ENCODE measurements at regions not wholly inside any gene's neighbourhood (a gene's known extent, or its start where the extent isn't known, plus 50 kb on each side); places are given as distances from the start of the nearest gene placed in this dataset.
"Not testable (repeated sequence)": the region's sequence is repeated elsewhere in the genome, so short reads cannot be mapped to it uniquely, and the experiment has no call there.

DNA sequence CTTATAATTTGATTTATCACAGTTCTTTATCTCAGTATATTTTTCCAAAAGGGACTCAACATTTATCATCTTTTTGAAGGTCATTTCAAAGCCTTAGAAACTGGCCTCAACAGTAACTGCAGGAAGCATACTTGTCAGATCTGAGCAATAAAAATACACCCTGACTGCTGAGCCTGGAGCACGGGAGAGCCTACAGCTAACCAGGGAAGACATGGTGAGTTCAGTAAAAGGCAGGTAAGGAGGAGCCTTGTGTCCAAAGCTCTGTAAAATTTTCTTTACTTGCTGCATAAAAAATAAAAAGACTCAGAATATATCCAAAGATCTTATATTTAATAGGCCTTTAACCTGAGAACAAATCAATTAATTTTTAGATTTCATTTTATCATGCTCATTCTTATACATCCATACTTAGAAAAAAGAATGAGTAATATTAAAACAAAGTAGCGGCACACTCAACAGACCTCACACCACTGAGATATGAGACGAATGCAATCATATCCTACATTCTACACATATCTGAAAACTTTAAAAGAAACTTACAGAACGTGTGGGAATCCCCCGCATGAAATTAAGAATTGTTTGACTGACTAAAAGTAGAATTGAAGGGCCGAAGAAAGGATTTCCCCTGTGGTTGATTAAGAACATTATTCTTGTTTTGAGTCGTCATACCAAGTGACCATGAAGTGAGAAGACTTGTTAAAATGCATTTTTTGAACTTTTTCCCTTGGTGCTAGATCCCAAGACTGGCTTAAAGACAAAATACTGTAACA, 296.4 kb upstream of the MKLN1 start:
- Mint-ChIP-seq H3K36me3 (ENCODE audit: low read depth) (peaks cover 23% of the 10 kb centered on the region), H3K9me3 (peaks cover 7% of the 10 kb centered on the region), H3K27ac (peak overlapping the region; percentile 69), H3K4me1 (peaks cover 67% of the 10 kb centered on the region), H3K27me3 (no peaks in the 10 kb centered on the region), H3K4me3 (peak overlapping the region; percentile 35)
- POLR2A ChIA-PET = no interaction called here
- CTCF ChIA-PET = interaction anchor here (0.6 to 0.7 kb wide), 2 partner anchors 19 to 418 kb away, joined by 4 read pairs; no protein-coding TSS in a partner anchor
- no peak for DNase-seq

DNA sequence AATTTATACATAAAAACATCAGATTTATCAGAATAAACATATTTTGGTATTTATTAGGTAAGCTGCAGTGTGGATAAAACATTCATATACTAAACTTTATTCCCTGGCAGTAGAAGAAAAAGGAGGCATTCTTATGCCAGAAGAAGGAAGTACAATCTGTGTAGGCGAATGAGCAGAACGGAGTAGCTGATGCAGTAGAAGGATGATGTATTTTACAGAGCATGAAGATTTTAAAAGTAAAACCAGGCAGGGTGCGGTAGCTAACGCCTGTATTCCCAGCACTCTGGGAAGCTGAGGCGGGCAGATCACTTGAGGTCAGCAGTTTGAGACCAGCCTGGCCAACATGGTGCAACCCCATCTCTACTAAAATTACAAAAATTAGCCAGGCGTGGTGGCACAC, 294.9 kb upstream of the MKLN1 start:
- DNase-seq = no peak
- Mint-ChIP-seq H3K4me1 (peaks cover 57% of the 10 kb centered on the region), H3K9me3 (peaks cover 7% of the 10 kb centered on the region), H3K27ac (no peak overlapping the region), H3K27me3 (no peaks in the 10 kb centered on the region), H3K36me3 (ENCODE audit: low read depth) (peaks cover 23% of the 10 kb centered on the region), H3K4me3 (no peak overlapping the region)
- POLR2A ChIA-PET = no interaction called here
- CTCF ChIA-PET = interaction anchor here (0.8 to 2.0 kb wide), 3 partner anchors 13 to 136 kb away, joined by 3 to 6 read pairs (median 3); no protein-coding TSS in a partner anchor

DNA sequence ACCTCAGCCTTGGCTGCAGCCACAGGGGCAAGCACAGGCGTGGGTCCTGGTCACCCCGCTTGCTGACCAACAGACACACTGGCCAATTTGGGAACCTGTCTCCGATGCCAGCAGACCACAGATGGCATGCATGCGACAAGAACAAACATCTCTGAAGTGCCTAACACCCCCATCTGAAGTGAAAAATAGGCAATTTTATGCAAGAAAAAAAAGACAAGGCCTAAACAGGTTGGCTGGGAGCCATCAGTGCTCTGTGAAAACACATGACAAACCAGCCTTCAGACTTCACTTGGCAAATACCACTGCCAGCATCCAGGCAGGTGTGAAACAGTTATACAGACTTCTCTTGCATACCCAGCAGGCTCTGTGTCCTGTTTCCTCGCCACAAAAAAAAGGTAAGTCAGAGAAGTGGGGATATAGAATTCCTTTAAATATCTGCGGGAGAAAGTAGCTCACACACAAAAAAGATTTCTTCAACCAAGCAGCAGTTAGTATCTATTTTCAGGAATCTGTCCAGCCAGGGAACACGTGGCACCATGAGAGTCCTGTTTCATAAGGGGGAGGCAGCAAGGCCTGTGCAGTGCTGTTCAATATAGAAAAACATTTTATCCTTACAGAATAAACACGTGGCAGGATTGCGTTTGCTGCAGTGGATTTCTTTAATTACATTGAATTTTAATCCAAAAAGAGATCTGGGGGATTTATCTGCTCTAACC, 293.4 kb upstream of the MKLN1 start:
- DNase-seq = no peak
- ChIA-PET POLR2A (no interaction called here), CTCF (interaction anchor here (0.6 to 2.0 kb wide), 3 partner anchors 138 to 1935 kb away, joined by 3 to 6 read pairs (median 3); no protein-coding TSS in a partner anchor)
- peaks cover 1% of the 10 kb centered on the region for H3K9me3 Mint-ChIP-seq
- no peak overlapping the region for H3K4me3 Mint-ChIP-seq
- H3K27me3 Mint-ChIP-seq = no peaks in the 10 kb centered on the region
- no peak overlapping the region for H3K27ac Mint-ChIP-seq
- peaks cover 25% of the 10 kb centered on the region for H3K36me3 Mint-ChIP-seq (ENCODE audit: low read depth)
- H3K4me1 Mint-ChIP-seq = peaks cover 53% of the 10 kb centered on the region

DNA sequence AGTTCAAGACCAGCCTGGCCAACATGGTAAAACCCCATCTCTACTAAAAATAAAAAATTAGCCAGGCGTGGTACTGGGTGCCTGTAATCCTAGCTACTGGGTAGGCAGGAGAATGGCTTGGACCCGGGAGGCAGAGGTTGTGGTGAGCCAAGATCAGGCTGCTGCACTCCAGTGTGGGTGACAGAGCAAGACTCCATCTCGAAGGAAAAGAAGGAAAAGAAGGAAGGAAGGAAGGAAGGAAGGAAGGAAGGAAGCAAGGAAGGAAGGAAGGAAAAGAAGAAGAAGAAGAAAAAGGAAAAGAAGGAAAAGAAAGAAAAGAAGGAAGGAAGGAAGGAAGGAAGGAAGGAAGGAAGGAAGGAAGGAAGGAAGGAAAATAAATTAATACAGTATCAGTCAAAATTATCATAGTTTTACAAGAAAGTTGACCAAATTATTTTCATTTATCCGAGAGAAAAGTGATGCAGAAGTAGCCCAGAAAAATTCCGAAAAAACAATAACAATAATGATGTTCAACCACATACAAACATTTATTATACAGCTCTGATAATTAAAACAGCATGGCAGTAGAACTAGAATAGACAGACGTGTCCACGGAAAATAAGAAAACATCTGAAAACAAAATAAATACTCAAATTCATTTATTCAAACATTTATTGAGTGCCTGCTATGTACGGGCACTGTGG, 292.4 kb upstream of the MKLN1 start:
- H3K36me3 Mint-ChIP-seq (ENCODE audit: low read depth) = peaks cover 19% of the 10 kb centered on the region
- ChIA-PET POLR2A (interaction anchor here (0.6 kb wide), 1 partner anchor 14 kb away, joined by 3 read pairs; no protein-coding TSS in a partner anchor), CTCF (interaction anchor here (0.5 to 0.6 kb wide), 2 partner anchors 109 to 1936 kb away, joined by 3 read pairs; no protein-coding TSS in a partner anchor)
- H3K27me3 Mint-ChIP-seq = no peaks in the 10 kb centered on the region
- H3K4me3 Mint-ChIP-seq = no peak overlapping the region
- H3K27ac Mint-ChIP-seq = no peak overlapping the region
- no peak for DNase-seq
- peaks cover 51% of the 10 kb centered on the region for H3K4me1 Mint-ChIP-seq
- no peaks in the 10 kb centered on the region for H3K9me3 Mint-ChIP-seq

DNA sequence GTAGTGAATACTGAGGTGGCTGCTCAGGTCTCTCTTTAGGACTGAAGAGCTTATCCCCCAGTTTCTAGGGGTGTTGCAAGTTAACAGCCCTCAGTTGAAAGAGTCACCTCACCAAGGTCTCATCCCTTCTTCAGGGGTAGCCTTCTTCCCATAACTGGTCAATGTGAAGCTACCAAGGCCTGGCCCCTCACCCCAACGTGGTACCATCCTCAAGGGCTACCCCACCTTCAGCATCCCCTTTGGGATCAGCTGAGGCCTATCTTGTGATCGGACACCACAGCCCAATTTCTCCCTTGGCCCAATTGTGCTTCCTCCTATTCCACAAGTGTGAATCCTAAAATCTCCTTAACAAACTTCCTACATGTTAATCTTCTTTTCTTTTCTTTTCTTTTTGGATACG, 289.5 kb upstream of the MKLN1 start:
- Mint-ChIP-seq H3K36me3 (ENCODE audit: low read depth) (peaks cover 10% of the 10 kb centered on the region), H3K4me3 (no peak overlapping the region), H3K9me3 (no peaks in the 10 kb centered on the region), H3K27ac (no peak overlapping the region), H3K4me1 (peaks cover 44% of the 10 kb centered on the region), H3K27me3 (no peaks in the 10 kb centered on the region)
- no peak for DNase-seq
- ChIA-PET POLR2A (no interaction called here), CTCF (interaction anchor here (0.7 to 1.6 kb wide), 6 partner anchors 9 to 141 kb away, joined by 3 to 4 read pairs (median 3); no protein-coding TSS in a partner anchor)

DNA sequence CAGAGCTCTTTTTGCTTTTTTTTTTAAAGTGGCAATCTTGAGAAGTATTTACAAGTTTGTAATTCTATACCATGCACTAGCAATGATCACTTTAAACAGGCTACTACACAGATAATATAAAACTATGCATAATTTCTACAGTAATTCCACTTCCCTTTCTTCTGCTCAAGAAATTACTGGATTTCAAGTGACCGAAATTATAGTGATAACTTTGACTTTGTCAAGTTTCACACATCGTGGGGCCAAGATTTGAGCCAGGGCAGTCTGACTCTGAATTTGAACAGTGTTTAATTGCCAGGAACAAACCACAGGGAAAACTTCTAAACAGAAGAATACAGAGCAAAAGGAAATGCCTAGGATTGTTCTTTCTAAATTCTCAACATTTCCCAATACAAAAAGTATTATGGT, 288.3 kb upstream of the MKLN1 start:
- Mint-ChIP-seq H3K4me3 (no peak overlapping the region), H3K4me1 (peaks cover 38% of the 10 kb centered on the region), H3K27me3 (no peaks in the 10 kb centered on the region), H3K27ac (no peak overlapping the region), H3K36me3 (ENCODE audit: low read depth) (peaks cover 7% of the 10 kb centered on the region), H3K9me3 (no peaks in the 10 kb centered on the region)
- DNase-seq = no peak
- ChIA-PET POLR2A (no interaction called here), CTCF (interaction anchor here (0.9 to 1.9 kb wide), 14 partner anchors 10 to 143 kb away, joined by 3 to 13 read pairs (median 5); no protein-coding TSS in a partner anchor)

DNA sequence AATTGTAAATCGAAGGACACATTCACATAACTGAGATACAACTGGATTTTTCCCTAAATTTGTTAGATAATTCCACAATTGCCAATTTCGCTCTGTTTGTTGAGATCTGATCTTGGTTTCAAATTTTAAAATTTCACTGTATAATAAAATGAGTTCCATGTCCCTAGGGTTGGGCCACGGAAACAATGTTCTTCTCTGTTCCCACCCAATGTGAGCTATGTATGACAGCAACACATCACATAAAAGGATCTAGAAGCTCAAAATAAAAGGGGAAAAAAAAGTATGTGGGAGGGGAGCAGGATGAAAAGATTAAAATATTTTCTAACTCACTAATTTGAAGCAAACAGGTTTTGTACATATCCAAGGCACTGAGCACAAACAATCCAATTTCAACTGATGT, 287.8 kb upstream of the MKLN1 start:
- Mint-ChIP-seq H3K4me1 (peaks cover 35% of the 10 kb centered on the region), H3K9me3 (no peaks in the 10 kb centered on the region), H3K27ac (no peak overlapping the region), H3K4me3 (no peak overlapping the region), H3K36me3 (ENCODE audit: low read depth) (peaks cover 6% of the 10 kb centered on the region), H3K27me3 (no peaks in the 10 kb centered on the region)
- POLR2A ChIA-PET = interaction anchor here (0.6 kb wide), 1 partner anchor 93 kb away, joined by 5 read pairs; no protein-coding TSS in a partner anchor
- DNase-seq = no peak
- CTCF ChIA-PET = interaction anchor here (0.7 to 1.9 kb wide), 28 partner anchors 10 to 474 kb away, joined by 3 to 13 read pairs (median 5); no protein-coding TSS in a partner anchor

DNA sequence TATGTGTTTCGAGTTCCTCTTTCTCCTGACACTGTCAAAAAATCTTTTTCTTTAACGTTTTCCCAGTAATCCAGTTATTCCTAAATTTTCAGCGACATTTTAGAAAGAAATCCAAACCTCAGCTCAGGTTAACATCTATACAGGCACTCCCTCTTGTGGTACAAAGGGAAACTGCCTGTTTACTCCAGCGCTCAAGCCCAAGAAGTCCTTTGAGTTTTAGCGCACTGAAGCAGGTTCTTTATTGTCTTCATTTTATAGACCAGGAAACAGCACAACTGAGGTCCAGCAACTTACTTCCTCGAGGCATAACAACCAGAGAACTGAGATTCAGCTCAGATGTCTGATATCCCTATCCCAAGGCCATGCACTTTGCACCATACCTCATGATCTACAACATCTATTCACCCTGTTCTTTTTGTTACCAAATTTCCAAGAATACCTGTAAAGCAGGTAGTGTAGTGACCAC, 287.2 kb upstream of the MKLN1 start:
- ChIA-PET CTCF (interaction anchor here (0.7 to 1.9 kb wide), 29 partner anchors 11 to 473 kb away, joined by 3 to 13 read pairs (median 5); no protein-coding TSS in a partner anchor), POLR2A (interaction anchor here (0.6 kb wide), 1 partner anchor 94 kb away, joined by 5 read pairs; no protein-coding TSS in a partner anchor)
- Mint-ChIP-seq H3K36me3 (ENCODE audit: low read depth) (peaks cover 8% of the 10 kb centered on the region), H3K4me3 (peak overlapping the region; percentile 33), H3K27ac (no peak overlapping the region), H3K4me1 (peaks cover 38% of the 10 kb centered on the region), H3K27me3 (no peaks in the 10 kb centered on the region), H3K9me3 (peaks cover 3% of the 10 kb centered on the region)
- peak; percentile 72 for DNase-seq

DNA sequence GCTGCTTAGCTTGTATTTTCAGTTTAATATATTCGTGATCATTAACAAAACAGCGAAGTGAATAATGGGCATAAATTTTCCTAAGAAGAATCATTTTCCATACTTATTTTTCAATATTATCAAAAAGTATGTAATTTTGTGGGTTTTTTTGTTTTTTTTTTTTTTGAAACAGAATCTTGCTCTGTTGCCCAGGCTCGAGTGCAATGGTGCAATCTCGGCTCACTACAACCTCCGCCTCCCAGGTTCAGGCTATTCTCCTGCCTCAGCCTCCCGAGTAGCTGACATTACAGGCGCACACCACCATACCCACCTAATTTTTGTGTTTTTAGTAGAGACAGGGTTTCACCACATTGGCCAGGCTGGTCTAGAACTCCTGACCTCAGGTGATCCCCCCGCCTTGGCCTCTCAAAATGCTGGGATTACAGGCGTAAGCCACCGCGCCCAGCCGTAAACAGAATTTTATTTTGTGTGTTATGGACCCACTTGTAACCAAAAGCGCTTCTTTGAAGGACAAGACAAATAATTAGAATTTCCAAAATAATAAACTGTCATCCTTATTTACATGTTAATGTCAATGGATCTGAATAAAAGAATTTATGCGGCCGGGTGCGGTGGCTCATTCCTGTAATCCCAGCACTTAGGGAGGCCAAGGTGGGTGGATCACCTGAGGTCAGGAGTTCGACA, 286.5 kb upstream of the MKLN1 start:
- Mint-ChIP-seq H3K4me1 (peaks cover 40% of the 10 kb centered on the region), H3K36me3 (ENCODE audit: low read depth) (peaks cover 12% of the 10 kb centered on the region)
- H3K27ac Mint-ChIP-seq, H3K9me3 Mint-ChIP-seq, H3K4me3 Mint-ChIP-seq, DNase-seq, POLR2A ChIA-PET, H3K27me3 Mint-ChIP-seq: not testable (repeated sequence)
- CTCF ChIA-PET = interaction anchor here (0.7 to 1.9 kb wide), 19 partner anchors 12 to 410 kb away, joined by 3 to 13 read pairs (median 5); no protein-coding TSS in a partner anchor

DNA sequence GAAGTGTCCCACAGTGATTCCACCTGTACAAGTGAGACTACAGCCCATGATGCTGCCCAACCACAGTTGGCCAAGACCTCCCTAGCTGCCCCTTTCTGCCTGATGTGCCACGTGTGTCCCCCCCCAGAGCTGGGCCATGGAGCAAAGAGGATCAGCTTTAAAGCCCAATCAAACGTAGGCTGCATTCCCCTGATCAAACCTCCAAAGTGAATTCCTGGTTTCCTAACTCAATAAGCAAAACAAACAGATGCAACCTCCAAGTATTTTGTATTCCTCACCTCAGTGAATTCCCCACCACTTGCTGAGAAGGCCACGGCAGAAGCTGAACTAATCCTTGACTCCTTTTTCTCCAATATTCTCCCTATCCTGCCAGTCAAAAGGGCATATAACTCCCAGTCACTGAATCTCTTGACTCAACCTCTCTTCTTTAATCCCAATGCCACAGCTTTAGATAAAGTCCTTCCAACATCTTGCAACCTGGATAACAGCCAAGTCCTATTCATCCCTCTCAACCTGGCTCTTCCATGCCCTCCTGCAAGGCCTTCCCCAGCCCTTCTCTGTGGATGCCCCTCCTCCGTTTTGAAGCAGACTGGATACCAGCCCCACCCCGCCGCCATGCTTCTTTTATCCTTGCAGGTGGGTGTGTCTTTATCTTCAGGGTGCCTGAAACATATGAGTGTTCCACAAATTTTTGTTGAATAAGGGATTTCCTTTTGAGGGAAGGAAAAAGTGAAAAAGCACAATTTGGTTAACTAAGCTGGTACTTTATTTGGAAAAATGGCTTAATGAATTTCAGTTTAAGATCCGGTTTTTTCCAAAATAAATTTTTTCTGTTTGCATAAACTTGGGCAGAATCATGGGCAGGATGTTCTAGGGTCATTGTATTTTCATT, 285.2 kb upstream of the MKLN1 start:
- ChIA-PET POLR2A (interaction anchor here (0.5 to 0.6 kb wide), 2 partner anchors 64 to 85 kb away, joined by 3 to 10 read pairs; no protein-coding TSS in a partner anchor), CTCF (interaction anchor here (0.6 to 1.7 kb wide), 10 partner anchors 14 to 243 kb away, joined by 3 to 5 read pairs (median 4); no protein-coding TSS in a partner anchor)
- H3K4me1 Mint-ChIP-seq = peaks cover 48% of the 10 kb centered on the region
- H3K36me3 Mint-ChIP-seq (ENCODE audit: low read depth) = peaks cover 20% of the 10 kb centered on the region
- no peaks in the 10 kb centered on the region for H3K27me3 Mint-ChIP-seq
- H3K27ac Mint-ChIP-seq = no peak overlapping the region
- no peak for DNase-seq
- H3K4me3 Mint-ChIP-seq = no peak overlapping the region
- H3K9me3 Mint-ChIP-seq = peaks cover 8% of the 10 kb centered on the region

DNA sequence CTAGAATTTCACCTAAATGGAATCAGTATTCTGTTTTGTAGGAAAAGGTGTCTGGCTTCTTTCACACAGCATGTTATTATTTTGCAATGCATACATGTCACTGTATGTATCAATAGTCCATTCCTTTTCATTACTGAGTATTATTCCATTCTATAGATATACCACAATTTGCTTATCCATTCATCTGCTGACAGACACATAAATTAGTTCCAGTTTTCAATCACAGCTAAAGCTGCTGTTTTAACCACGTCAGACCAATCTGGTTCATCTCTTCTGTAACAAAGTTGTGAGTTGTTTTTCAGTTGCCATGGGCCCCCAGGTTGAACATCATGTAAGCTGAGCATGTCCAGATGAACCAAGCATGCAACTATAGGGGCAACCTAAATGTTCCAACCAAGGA, 282.1 kb upstream of the MKLN1 start:
- no peaks in the 10 kb centered on the region for H3K27me3 Mint-ChIP-seq
- H3K4me1 Mint-ChIP-seq = peaks cover 60% of the 10 kb centered on the region
- CTCF ChIA-PET = interaction anchor here (0.6 to 1.4 kb wide), 4 partner anchors 13 to 149 kb away, joined by 3 to 5 read pairs (median 3); no protein-coding TSS in a partner anchor
- DNase-seq = no peak
- H3K9me3 Mint-ChIP-seq = peaks cover 8% of the 10 kb centered on the region
- H3K27ac Mint-ChIP-seq = peak overlapping the region; percentile 39
- no peak overlapping the region for H3K4me3 Mint-ChIP-seq
- POLR2A ChIA-PET = no interaction called here
- H3K36me3 Mint-ChIP-seq (ENCODE audit: low read depth) = peaks cover 28% of the 10 kb centered on the region

Data from activated CD4-positive, alpha-beta T cell treated with anti-CD3 and anti-CD28 coated beads, Interleukin-2, amount 10 ng/mL, durations not matched to agents 7 days and 5 days (primary cell).